Ovary (tissue), 3 donors: ENCODE measurements at regions not wholly inside any gene's neighbourhood (a gene's known extent, or its start where the extent isn't known, plus 50 kb on each side); places are given as distances from the start of the nearest gene placed in this dataset.

ENCODE experiments used
- POLR2A ChIP-seq: fragments of 450-650 bp; IDR thresholded peaks from one replicate; pipeline ENCODE4 v1.6.1; 2017; ENCODE audit warnings: antibody characterized with exemption, mild to moderate bottlenecking, moderate library complexity
- TF ChIP-seq, protein P1 (sequence below), 3 donors: fragments of 450-650 bp in 2 of 3; fragments of 200-600 bp in 1 of 3; IDR thresholded peaks; one replicate each; pipeline versions ENCODE4 v1.5.1 to v1.8.0; 2016 to 2022; ENCODE audit warnings: antibody characterized with exemption in 3 of 3, mild to moderate bottlenecking in 1 of 3
- donor health status: DM: no; HTN: no; CAD: no.

DNA sequence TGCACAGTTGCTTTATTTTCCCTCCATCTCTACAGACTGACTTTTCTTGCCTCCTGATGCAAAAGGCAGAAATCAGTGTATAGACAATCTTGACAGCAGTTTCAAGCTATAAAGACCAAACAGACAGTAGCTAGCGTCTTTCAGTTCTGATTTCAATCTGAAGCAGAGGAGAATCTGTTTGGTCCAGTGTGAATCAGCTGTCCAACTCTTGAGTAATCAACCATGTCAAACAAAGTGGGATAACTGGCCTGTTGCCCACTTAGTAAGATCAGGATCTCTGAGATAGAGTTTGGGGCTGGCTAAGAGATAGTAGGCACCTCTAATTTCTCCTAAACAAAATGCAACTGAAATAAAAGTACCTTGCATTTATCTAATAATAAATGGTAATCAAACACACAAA is 797.4 kb upstream of the FBXO33 start:
- TF ChIP-seq, protein P1, sequence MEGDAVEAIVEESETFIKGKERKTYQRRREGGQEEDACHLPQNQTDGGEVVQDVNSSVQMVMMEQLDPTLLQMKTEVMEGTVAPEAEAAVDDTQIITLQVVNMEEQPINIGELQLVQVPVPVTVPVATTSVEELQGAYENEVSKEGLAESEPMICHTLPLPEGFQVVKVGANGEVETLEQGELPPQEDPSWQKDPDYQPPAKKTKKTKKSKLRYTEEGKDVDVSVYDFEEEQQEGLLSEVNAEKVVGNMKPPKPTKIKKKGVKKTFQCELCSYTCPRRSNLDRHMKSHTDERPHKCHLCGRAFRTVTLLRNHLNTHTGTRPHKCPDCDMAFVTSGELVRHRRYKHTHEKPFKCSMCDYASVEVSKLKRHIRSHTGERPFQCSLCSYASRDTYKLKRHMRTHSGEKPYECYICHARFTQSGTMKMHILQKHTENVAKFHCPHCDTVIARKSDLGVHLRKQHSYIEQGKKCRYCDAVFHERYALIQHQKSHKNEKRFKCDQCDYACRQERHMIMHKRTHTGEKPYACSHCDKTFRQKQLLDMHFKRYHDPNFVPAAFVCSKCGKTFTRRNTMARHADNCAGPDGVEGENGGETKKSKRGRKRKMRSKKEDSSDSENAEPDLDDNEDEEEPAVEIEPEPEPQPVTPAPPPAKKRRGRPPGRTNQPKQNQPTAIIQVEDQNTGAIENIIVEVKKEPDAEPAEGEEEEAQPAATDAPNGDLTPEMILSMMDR (IDR thresholded peaks at IDR 0.05) = no peak
- no peak for TF ChIP-seq POLR2A
